ENCODE measurements at regions not wholly inside any gene's neighbourhood (a gene's known extent, or its start where the extent isn't known, plus 50 kb on each side); places are given as distances from the start of the nearest gene placed in this dataset.

- H3K9me3 ChIP-seq (ENCODE audit: control insufficient read depth, insufficient read depth, low read depth, low read length): no peaks in the 10 kb centered on the region
- H4K20me1 ChIP-seq (ENCODE audit: control insufficient read depth, extremely low read depth, insufficient read depth, low read length): no peaks in the 10 kb centered on the region
- H3K4me3 ChIP-seq (replicated peaks in 1 of 4; ENCODE audit: control extremely low read depth in 1 of 4, insufficient read depth in 1 of 4, low read depth in 3 of 4, low read length in 4 of 4): no peak overlapping the region
- no peaks in the 10 kb centered on the region for H3K4me1 ChIP-seq (ENCODE audit: control insufficient read depth, extremely low read depth, insufficient read depth, low read length)
- no peaks in the 10 kb centered on the region for H3K27me3 ChIP-seq (ENCODE audit: control insufficient read depth, insufficient read depth, low read length)
- no peaks in the 10 kb centered on the region for H3K79me2 ChIP-seq (ENCODE audit: control insufficient read depth, insufficient read depth, low read length)
- H3K27ac ChIP-seq (ENCODE audit: insufficient read depth, low read length): no peak overlapping the region
- TF ChIP-seq EZH2 (IDR thresholded peaks at IDR 0.05; ENCODE audit: low read length, missing control alignments): no peak
- TF ChIP-seq CTCF (conservative IDR thresholded peaks at IDR 0.05 in 1 of 2, IDR thresholded peaks at IDR 0.05 in 1 of 2; ENCODE audit: low read depth in 1 of 2, low read length in 2 of 2): peak; percentile 62 to 74
- H3K4me2 ChIP-seq (ENCODE audit: extremely low read depth, insufficient read depth, low read length): no peak overlapping the region
- H3K9ac ChIP-seq (ENCODE audit: insufficient read depth, low read length): no peak overlapping the region
- peak; percentile 62 to 72 for DNase-seq (ENCODE audit: low read depth in 2 of 2)
- H3K36me3 ChIP-seq (ENCODE audit: control insufficient read depth, insufficient read depth, low read length): no peaks in the 10 kb centered on the region
- H2AFZ ChIP-seq (ENCODE audit: low read length): no peak overlapping the region
These were observed 63.5 kb upstream of the CLDN18 start for GRCh38 chr3:137946356-137946973.

- Histone ChIP-seq H3K9me3 (ENCODE audit: control insufficient read depth, insufficient read depth, low read depth, low read length) (no peaks in the 10 kb centered on the region), H3K9ac (ENCODE audit: insufficient read depth, low read length) (no peak overlapping the region), H3K27ac (ENCODE audit: insufficient read depth, low read length) (no peak overlapping the region), H3K4me1 (ENCODE audit: control insufficient read depth, extremely low read depth, insufficient read depth, low read length) (no peaks in the 10 kb centered on the region), H2AFZ (ENCODE audit: low read length) (no peak overlapping the region), H3K4me2 (ENCODE audit: extremely low read depth, insufficient read depth, low read length) (no peak overlapping the region), H3K79me2 (ENCODE audit: control insufficient read depth, insufficient read depth, low read length) (no peaks in the 10 kb centered on the region), H3K4me3 (replicated peaks in 1 of 4; ENCODE audit: control extremely low read depth in 1 of 4, insufficient read depth in 1 of 4, low read depth in 3 of 4, low read length in 4 of 4) (no peak overlapping the region), H3K36me3 (ENCODE audit: control insufficient read depth, insufficient read depth, low read length) (no peaks in the 10 kb centered on the region), H4K20me1 (ENCODE audit: control insufficient read depth, extremely low read depth, insufficient read depth, low read length) (no peaks in the 10 kb centered on the region), H3K27me3 (ENCODE audit: control insufficient read depth, insufficient read depth, low read length) (no peaks in the 10 kb centered on the region)
- TF ChIP-seq CTCF (conservative IDR thresholded peaks at IDR 0.05 in 1 of 2, IDR thresholded peaks at IDR 0.05 in 1 of 2; ENCODE audit: low read depth in 1 of 2, low read length in 2 of 2) (no peak), EZH2 (IDR thresholded peaks at IDR 0.05; ENCODE audit: low read length, missing control alignments) (no peak)
- DNase-seq (ENCODE audit: low read depth in 2 of 2): no peak
These were observed 62.8 kb upstream of the CLDN18 start for GRCh38 chr3:137947117-137947516.

- Histone ChIP-seq H3K27ac (ENCODE audit: insufficient read depth, low read length) (no peak overlapping the region), H3K9ac (ENCODE audit: insufficient read depth, low read length) (no peak overlapping the region), H2AFZ (ENCODE audit: low read length) (no peak overlapping the region), H3K4me3 (replicated peaks in 1 of 4; ENCODE audit: control extremely low read depth in 1 of 4, insufficient read depth in 1 of 4, low read depth in 3 of 4, low read length in 4 of 4) (no peak overlapping the region), H3K79me2 (ENCODE audit: control insufficient read depth, insufficient read depth, low read length) (no peaks in the 10 kb centered on the region), H3K27me3 (ENCODE audit: control insufficient read depth, insufficient read depth, low read length) (no peaks in the 10 kb centered on the region), H3K4me1 (ENCODE audit: control insufficient read depth, extremely low read depth, insufficient read depth, low read length) (no peaks in the 10 kb centered on the region), H3K4me2 (ENCODE audit: extremely low read depth, insufficient read depth, low read length) (no peak overlapping the region), H3K36me3 (ENCODE audit: control insufficient read depth, insufficient read depth, low read length) (no peaks in the 10 kb centered on the region), H4K20me1 (ENCODE audit: control insufficient read depth, extremely low read depth, insufficient read depth, low read length) (no peaks in the 10 kb centered on the region), H3K9me3 (ENCODE audit: control insufficient read depth, insufficient read depth, low read depth, low read length) (no peaks in the 10 kb centered on the region)
- TF ChIP-seq EZH2 (IDR thresholded peaks at IDR 0.05; ENCODE audit: low read length, missing control alignments) (no peak), CTCF (conservative IDR thresholded peaks at IDR 0.05 in 1 of 2, IDR thresholded peaks at IDR 0.05 in 1 of 2; ENCODE audit: low read depth in 1 of 2, low read length in 2 of 2) (no peak)
- DNase-seq (ENCODE audit: low read depth in 2 of 2): no peak
These were observed 61.4 kb upstream of the CLDN18 start for GRCh38 chr3:137948400-137949072.

Data from fibroblast of lung (primary cell).